ENCODE measurements at regions not wholly inside any gene's neighbourhood (a gene's known extent, or its start where the extent isn't known, plus 50 kb on each side); places are given as distances from the start of the nearest gene placed in this dataset.

- Histone ChIP-seq H3K36me3 (no peaks in the 10 kb centered on the region), H3K4me3 (no peak overlapping the region)
Observed at GRCh38 chr16:77557385-77557784, 122.6 kb upstream of the ADAMTS18 start.

GRCh38 chr16:77558786-77559185 lies 124.0 kb upstream of the ADAMTS18 start:
- no peaks in the 10 kb centered on the region for H3K4me1 ChIP-seq
- H3K4me3 ChIP-seq = no peak overlapping the region
- no peak for DNase-seq
- H3K36me3 ChIP-seq = no peaks in the 10 kb centered on the region
- H3K27ac ChIP-seq = no peak overlapping the region
- intact Hi-C loops (cut with DNase I; ENCODE audit: low total_unique reads) = no loop called here
- no peaks in the 10 kb centered on the region for H3K27me3 ChIP-seq
- no peaks in the 10 kb centered on the region for H3K9me3 ChIP-seq
- TF ChIP-seq CTCF (IDR thresholded peaks at IDR 0.05) (no peak), POLR2A (IDR thresholded peaks at IDR 0.05) (no peak)

More at GRCh38 chr16:77557385-77557784, 122.6 kb upstream of the ADAMTS18 start:
- TF ChIP-seq CTCF (IDR thresholded peaks at IDR 0.05) = no peak
- no peak for TF ChIP-seq POLR2A (IDR thresholded peaks at IDR 0.05)
- Histone ChIP-seq H3K27ac (no peak overlapping the region), H3K4me1 (no peaks in the 10 kb centered on the region), H3K9me3 (no peaks in the 10 kb centered on the region), H3K27me3 (no peaks in the 10 kb centered on the region)
- intact Hi-C loops (cut with DNase I; ENCODE audit: low total_unique reads) = no loop called here
- DNase-seq = no peak

- intact Hi-C loops (cut with DNase I; ENCODE audit: low total_unique reads) = no loop called here
- no peaks in the 10 kb centered on the region for H3K9me3 ChIP-seq
- TF ChIP-seq POLR2A (IDR thresholded peaks at IDR 0.05) = no peak
- no peak for TF ChIP-seq CTCF (IDR thresholded peaks at IDR 0.05)
Observed at GRCh38 chr16:77562497-77562896, 127.7 kb upstream of the ADAMTS18 start.

GRCh38 chr16:77564791-77565390 lies 130.1 kb upstream of the ADAMTS18 start:
- no peaks in the 10 kb centered on the region for H3K4me1 ChIP-seq
- H3K9me3 ChIP-seq = no peaks in the 10 kb centered on the region
- H3K4me3 ChIP-seq = no peak overlapping the region
- intact Hi-C loops (cut with DNase I; ENCODE audit: low total_unique reads) = no loop called here
- TF ChIP-seq POLR2A (IDR thresholded peaks at IDR 0.05) = no peak
- TF ChIP-seq CTCF (IDR thresholded peaks at IDR 0.05) = no peak
- H3K27me3 ChIP-seq = no peaks in the 10 kb centered on the region
- no peaks in the 10 kb centered on the region for H3K36me3 ChIP-seq
- no peak for DNase-seq
- H3K27ac ChIP-seq = no peak overlapping the region

More at GRCh38 chr16:77562497-77562896, 127.7 kb upstream of the ADAMTS18 start:
- no peak for DNase-seq
- H3K27ac ChIP-seq = no peak overlapping the region
- H3K4me3 ChIP-seq = no peak overlapping the region
- no peaks in the 10 kb centered on the region for H3K4me1 ChIP-seq
- H3K36me3 ChIP-seq = no peaks in the 10 kb centered on the region
- no peaks in the 10 kb centered on the region for H3K27me3 ChIP-seq

GRCh38 chr16:77569406-77569805 lies 134.6 kb upstream of the ADAMTS18 start:
- Histone ChIP-seq H3K27ac (no peak overlapping the region), H3K27me3 (no peaks in the 10 kb centered on the region), H3K36me3 (no peaks in the 10 kb centered on the region), H3K9me3 (no peaks in the 10 kb centered on the region), H3K4me3 (no peak overlapping the region), H3K4me1 (no peaks in the 10 kb centered on the region)
- TF ChIP-seq CTCF (IDR thresholded peaks at IDR 0.05) (no peak), POLR2A (IDR thresholded peaks at IDR 0.05) (no peak)
- intact Hi-C loops (cut with DNase I; ENCODE audit: low total_unique reads) = no loop called here
- no peak for DNase-seq
